Activated CD4-positive, alpha-beta T cell treated with anti-CD3 and anti-CD28 coated beads, Interleukin-2, amount 10 ng/mL, durations not matched to agents 7 days and 5 days (primary cell): ENCODE measurements at regions not wholly inside any gene's neighbourhood (a gene's known extent, or its start where the extent isn't known, plus 50 kb on each side); places are given as distances from the start of the nearest gene placed in this dataset.
"Not testable (repeated sequence)": the region's sequence is repeated elsewhere in the genome, so short reads cannot be mapped to it uniquely, and the experiment has no call there.

Source experiments
- CTCF ChIA-PET: fragments of 350-600 bp; sonication (Branson Sonifier 250); formaldehyde crosslinking; loops from one replicate; lab custom pipeline; 2021; ENCODE audit warnings: antibody characterized with exemption; lab: Charles Lee
- POLR2A ChIA-PET: fragments of 350-600 bp; sonication (Branson Sonifier 250); formaldehyde crosslinking; loops from one replicate; lab custom pipeline; 2021; ENCODE audit warnings: antibody characterized with exemption; lab: Charles Lee
- DNase-seq: peaks from one replicate; pipeline ENCODE4 v3.0.0-alpha.2; 2020
- H3K27ac Mint-ChIP-seq: one replicate; pipeline ENCODE4 v1.8.0; 2021; ENCODE audit warnings: mild to moderate bottlenecking, moderate library complexity, mixed read lengths
- H3K27me3 Mint-ChIP-seq: one replicate; pipeline ENCODE4 v1.8.0; 2021; ENCODE audit warnings: mixed read lengths
- H3K36me3 Mint-ChIP-seq: one replicate; pipeline ENCODE4 v1.8.0; 2021; ENCODE audit warnings: low read depth, mixed read lengths
- H3K4me1 Mint-ChIP-seq: one replicate; pipeline ENCODE4 v1.8.0; 2021; ENCODE audit warnings: mixed read lengths
- H3K4me3 Mint-ChIP-seq: one replicate; pipeline ENCODE4 v1.8.0; 2021; ENCODE audit warnings: mild to moderate bottlenecking, moderate library complexity, mixed read lengths
- H3K9me3 Mint-ChIP-seq: one replicate; pipeline ENCODE4 v1.8.0; 2021; ENCODE audit warnings: mixed read lengths

- CTCF ChIA-PET = no interaction called here
- no peak for DNase-seq
- Mint-ChIP-seq H3K36me3 (no peaks in the 10 kb centered on the region), H3K27ac (no peak overlapping the region), H3K9me3 (no peaks in the 10 kb centered on the region), H3K4me3 (no peak overlapping the region), H3K27me3 (no peaks in the 10 kb centered on the region), H3K4me1 (no peaks in the 10 kb centered on the region)
- POLR2A ChIA-PET = no interaction called here
These were observed 432.1 kb upstream of the TSPY4 start for GRCh38 chrY:8905141-8905540.

GRCh38 chrY:8922576-8922975 lies 414.7 kb upstream of the TSPY4 start:
- H3K9me3 Mint-ChIP-seq, H3K27ac Mint-ChIP-seq, H3K4me1 Mint-ChIP-seq, H3K27me3 Mint-ChIP-seq, POLR2A ChIA-PET, CTCF ChIA-PET, DNase-seq, H3K36me3 Mint-ChIP-seq, H3K4me3 Mint-ChIP-seq: not testable (repeated sequence)
